GM23338 (cell line): ENCODE measurements at regions not wholly inside any gene's neighbourhood (a gene's known extent, or its start where the extent isn't known, plus 50 kb on each side); places are given as distances from the start of the nearest gene placed in this dataset.

Source experiments
- ATAC-seq: fragments of 200-7000 bp; cut with Tn5 transposase; 3 replicates; pipeline ENCODE4 v1.9.1; 2020
- DNase-seq: peaks from one replicate; pipeline ENCODE4 v3.0.0-alpha.2; 2015; ENCODE audit warnings: low spot score
- H2AFZ ChIP-seq: fragments of 200-600 bp; sonication (generic); 2 replicates; pipeline ENCODE4 v1.8.0; 2016; ENCODE audit warnings: antibody characterized with exemption, mild to moderate bottlenecking, moderate library complexity
- H3F3A ChIP-seq: fragments of 200-600 bp; sonication (generic); replicated peaks from 2 replicates; pipeline ENCODE4 v1.8.0; 2017; ENCODE audit warnings: antibody characterized with exemption, mixed run types, low read depth
- H3K27ac ChIP-seq: fragments of 200-600 bp; sonication (generic); 2 replicates; pipeline ENCODE4 v1.6.1; 2016; ENCODE audit warnings: low read depth
- H3K27me3 ChIP-seq: fragments of 200-600 bp; sonication (generic); 2 replicates; pipeline ENCODE4 v1.8.0; 2016; ENCODE audit warnings: mild to moderate bottlenecking, mixed run types, moderate library complexity; ENCODE audit not compliant: insufficient read depth
- H3K36me3 ChIP-seq: fragments of 200-600 bp; sonication (generic); 2 replicates; pipeline ENCODE4 v1.8.0; 2016; ENCODE audit warnings: mild to moderate bottlenecking; ENCODE audit not compliant: insufficient read depth
- H3K4me1 ChIP-seq: fragments of 200-600 bp; sonication (generic); 2 replicates; pipeline ENCODE4 v1.8.0; 2016; ENCODE audit warnings: mild to moderate bottlenecking, moderate library complexity; ENCODE audit not compliant: insufficient read depth
- H3K4me2 ChIP-seq: fragments of 200-600 bp; sonication (generic); 2 replicates; pipeline ENCODE4 v1.7.1; 2017; ENCODE audit warnings: mixed run types
- H3K4me3 ChIP-seq: fragments of 200-600 bp; sonication (generic); 2 replicates; pipeline ENCODE4 v1.6.1; 2016; ENCODE audit warnings: mixed run types
- H3K79me2 ChIP-seq: fragments of 200-600 bp; sonication (generic); replicated peaks from 2 replicates; pipeline ENCODE4 v1.8.0; 2017; ENCODE audit warnings: mild to moderate bottlenecking; ENCODE audit not compliant: insufficient read depth
- H3K9me2 ChIP-seq: fragments of 200-600 bp; sonication (generic); 2 replicates; pipeline ENCODE4 v1.8.0; 2017; ENCODE audit not compliant: insufficient read depth
- H4K20me1 ChIP-seq: fragments of 200-600 bp; sonication (generic); replicated peaks from 2 replicates; pipeline ENCODE4 v1.8.0; 2017; ENCODE audit warnings: mild to moderate bottlenecking; ENCODE audit not compliant: insufficient read depth
- H3K27ac Mint-ChIP-seq: 2 replicates; pipeline ENCODE4 v1.8.0; 2020; ENCODE audit warnings: inconsistent platforms, mild to moderate bottlenecking, moderate library complexity, mixed read lengths
- H3K27me3 Mint-ChIP-seq: 3 replicates; pipeline ENCODE4 v1.8.0; 2022; ENCODE audit warnings: low read depth, mild to moderate bottlenecking, moderate library complexity, mixed read lengths, inconsistent platforms; ENCODE audit not compliant: insufficient read depth, poor library complexity
- H3K36me3 Mint-ChIP-seq: 3 replicates; pipeline ENCODE4 v1.8.0; 2021; ENCODE audit warnings: low read depth, mild to moderate bottlenecking, inconsistent platforms, moderate library complexity, mixed read lengths
- H3K4me1 Mint-ChIP-seq: 3 replicates; pipeline ENCODE4 v1.8.0; 2020; ENCODE audit warnings: mild to moderate bottlenecking, inconsistent platforms, mixed read lengths
- H3K4me3 Mint-ChIP-seq: 3 replicates; pipeline ENCODE4 v1.8.0; 2021; ENCODE audit warnings: moderate library complexity, mild to moderate bottlenecking, inconsistent platforms, mixed read lengths
- H3K9me3 Mint-ChIP-seq: 3 replicates; pipeline ENCODE4 v1.8.0; 2020; ENCODE audit warnings: moderate library complexity, mild to moderate bottlenecking, inconsistent platforms, mixed read lengths
- EZH2phosphoT487 ChIP-seq: fragments of 200-600 bp; sonication (generic); IDR thresholded peaks from one replicate; pipeline ENCODE4 v1.8.1; 2018; ENCODE audit warnings: antibody characterized with exemption; ENCODE audit not compliant: unreplicated experiment
- JUNB ChIP-seq: IDR thresholded peaks from one replicate; pipeline ENCODE4 v1.6.1; 2016; ENCODE audit warnings: antibody characterized with exemption; ENCODE audit not compliant: unreplicated experiment
- NANOG ChIP-seq: IDR thresholded peaks from 2 replicates; pipeline ENCODE4 v1.6.1; 2016; ENCODE audit warnings: antibody characterized with exemption, borderline replicate concordance
- STAT1 ChIP-seq: IDR thresholded peaks from one replicate; pipeline ENCODE4 v1.6.1; 2016; ENCODE audit warnings: antibody characterized with exemption; ENCODE audit not compliant: unreplicated experiment
- ZNF331 ChIP-seq: fragments of 250-450 bp; sonication (Bioruptor Pico); IDR thresholded peaks from 2 replicates; pipeline ENCODE4 v1.5.0; 2020; ENCODE audit warnings: low read depth, mild to moderate bottlenecking, moderate library complexity
- TF ChIP-seq, protein P1 (sequence below), 2 experiments: fragments of 200-600 bp in 1 of 2; sonication (generic) in 1 of 2; conservative IDR thresholded peaks; 2 replicates each; pipeline versions ENCODE4 v1.5.1 to v1.6.1; 2016 to 2017; ENCODE audit warnings: antibody characterized with exemption in 2 of 2, low read depth in 2 of 2, mild to moderate bottlenecking in 2 of 2, moderate library complexity in 1 of 2
- TF ChIP-seq, protein P2 (sequence below): fragments of 250-450 bp; sonication (Bioruptor Pico); IDR thresholded peaks from 2 replicates; pipeline ENCODE4 v1.5.0; 2020; ENCODE audit warnings: mild to moderate bottlenecking, moderate library complexity
- TF ChIP-seq, protein P3 (sequence below): IDR thresholded peaks from one replicate; pipeline ENCODE4 v1.6.1; 2018; ENCODE audit warnings: antibody characterized with exemption; ENCODE audit not compliant: unreplicated experiment
- TF ChIP-seq, protein P4 (sequence below): IDR thresholded peaks from 2 replicates; pipeline ENCODE4 v1.6.1; 2016; ENCODE audit warnings: antibody characterized with exemption

DNA sequence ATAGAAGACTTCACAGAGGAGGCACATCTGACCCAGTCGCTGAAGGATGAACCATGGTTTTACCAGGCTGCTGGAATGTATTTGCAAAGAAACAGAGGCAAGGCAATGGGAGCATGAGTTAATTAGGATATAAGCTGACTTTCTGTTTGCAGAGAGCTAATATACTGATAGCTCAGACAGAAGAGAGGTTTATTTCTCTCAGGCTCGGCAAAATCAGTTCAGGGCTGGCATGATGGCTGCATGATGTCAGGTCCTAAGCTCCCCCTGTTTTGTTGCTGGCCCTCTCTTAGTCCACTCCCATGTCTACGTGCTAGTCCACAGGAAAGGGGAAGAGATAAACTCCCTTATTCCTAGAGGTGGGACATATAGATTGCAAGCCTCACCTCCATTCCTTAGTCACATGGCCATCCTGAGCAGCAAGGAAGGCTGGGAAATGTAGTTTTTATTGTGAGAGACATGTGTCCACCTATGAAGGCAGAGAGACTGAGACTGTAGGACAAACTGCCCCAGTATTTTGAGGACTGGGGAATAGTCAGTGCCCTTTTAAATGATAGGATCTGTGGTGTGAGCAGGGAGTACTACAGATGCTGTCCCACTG is 224.5 kb downstream of the VRK1 start:
- H3K36me3 ChIP-seq = no peaks in the 10 kb centered on the region

DNA sequence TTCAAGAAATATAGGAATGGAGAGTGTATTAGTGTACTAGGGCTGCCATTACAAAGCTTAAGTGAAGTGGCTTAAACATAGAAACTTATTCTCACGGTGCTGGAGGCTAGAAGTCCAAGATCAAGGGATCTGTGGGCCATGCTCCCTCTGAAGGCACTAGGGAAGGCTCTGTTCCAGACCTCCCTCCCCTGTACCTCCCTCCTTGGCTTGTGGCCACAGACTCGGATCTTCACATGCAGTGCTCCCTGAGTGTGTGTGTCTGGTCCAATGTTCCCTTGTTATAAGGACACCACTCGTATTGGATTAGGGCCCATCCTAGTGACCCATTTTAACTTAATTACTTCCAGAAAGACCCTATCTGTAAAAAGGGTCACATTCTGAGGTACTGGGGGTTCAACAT is 225.6 kb downstream of the VRK1 start:
- Histone ChIP-seq H3K27me3 (no peaks in the 10 kb centered on the region), H3K4me3 (no peak overlapping the region), H3K36me3 (no peaks in the 10 kb centered on the region), H2AFZ (peak overlapping the region; percentile 20; the same call in 1 of the 2 replicates), H3K4me2 (no peak overlapping the region), H4K20me1 (no peaks in the 10 kb centered on the region), H3F3A (no peaks in the 10 kb centered on the region), H3K4me1 (peaks cover 52% of the 10 kb centered on the region), H3K27ac (no peak overlapping the region), H3K79me2 (no peaks in the 10 kb centered on the region), H3K9me2 (no peaks in the 10 kb centered on the region)
- ATAC-seq = no peak
- Mint-ChIP-seq H3K4me1 (peaks cover 54% of the 10 kb centered on the region), H3K4me3 (no peak overlapping the region), H3K9me3 (no peaks in the 10 kb centered on the region), H3K36me3 (peaks cover 3% of the 10 kb centered on the region; the same call in 1 of the 3 replicates), H3K27ac (no peak overlapping the region), H3K27me3 (peaks cover 8% of the 10 kb centered on the region)
- no peak for DNase-seq
- TF ChIP-seq, protein P1, sequence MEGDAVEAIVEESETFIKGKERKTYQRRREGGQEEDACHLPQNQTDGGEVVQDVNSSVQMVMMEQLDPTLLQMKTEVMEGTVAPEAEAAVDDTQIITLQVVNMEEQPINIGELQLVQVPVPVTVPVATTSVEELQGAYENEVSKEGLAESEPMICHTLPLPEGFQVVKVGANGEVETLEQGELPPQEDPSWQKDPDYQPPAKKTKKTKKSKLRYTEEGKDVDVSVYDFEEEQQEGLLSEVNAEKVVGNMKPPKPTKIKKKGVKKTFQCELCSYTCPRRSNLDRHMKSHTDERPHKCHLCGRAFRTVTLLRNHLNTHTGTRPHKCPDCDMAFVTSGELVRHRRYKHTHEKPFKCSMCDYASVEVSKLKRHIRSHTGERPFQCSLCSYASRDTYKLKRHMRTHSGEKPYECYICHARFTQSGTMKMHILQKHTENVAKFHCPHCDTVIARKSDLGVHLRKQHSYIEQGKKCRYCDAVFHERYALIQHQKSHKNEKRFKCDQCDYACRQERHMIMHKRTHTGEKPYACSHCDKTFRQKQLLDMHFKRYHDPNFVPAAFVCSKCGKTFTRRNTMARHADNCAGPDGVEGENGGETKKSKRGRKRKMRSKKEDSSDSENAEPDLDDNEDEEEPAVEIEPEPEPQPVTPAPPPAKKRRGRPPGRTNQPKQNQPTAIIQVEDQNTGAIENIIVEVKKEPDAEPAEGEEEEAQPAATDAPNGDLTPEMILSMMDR (conservative IDR thresholded peaks at IDR 0.05; ENCODE audit: low read depth in 2 of 2) = no peak
- TF ChIP-seq JUNB = no peak
- TF ChIP-seq ZNF331 (CRISPR knock-in tag) = no peak
- TF ChIP-seq, protein P2, sequence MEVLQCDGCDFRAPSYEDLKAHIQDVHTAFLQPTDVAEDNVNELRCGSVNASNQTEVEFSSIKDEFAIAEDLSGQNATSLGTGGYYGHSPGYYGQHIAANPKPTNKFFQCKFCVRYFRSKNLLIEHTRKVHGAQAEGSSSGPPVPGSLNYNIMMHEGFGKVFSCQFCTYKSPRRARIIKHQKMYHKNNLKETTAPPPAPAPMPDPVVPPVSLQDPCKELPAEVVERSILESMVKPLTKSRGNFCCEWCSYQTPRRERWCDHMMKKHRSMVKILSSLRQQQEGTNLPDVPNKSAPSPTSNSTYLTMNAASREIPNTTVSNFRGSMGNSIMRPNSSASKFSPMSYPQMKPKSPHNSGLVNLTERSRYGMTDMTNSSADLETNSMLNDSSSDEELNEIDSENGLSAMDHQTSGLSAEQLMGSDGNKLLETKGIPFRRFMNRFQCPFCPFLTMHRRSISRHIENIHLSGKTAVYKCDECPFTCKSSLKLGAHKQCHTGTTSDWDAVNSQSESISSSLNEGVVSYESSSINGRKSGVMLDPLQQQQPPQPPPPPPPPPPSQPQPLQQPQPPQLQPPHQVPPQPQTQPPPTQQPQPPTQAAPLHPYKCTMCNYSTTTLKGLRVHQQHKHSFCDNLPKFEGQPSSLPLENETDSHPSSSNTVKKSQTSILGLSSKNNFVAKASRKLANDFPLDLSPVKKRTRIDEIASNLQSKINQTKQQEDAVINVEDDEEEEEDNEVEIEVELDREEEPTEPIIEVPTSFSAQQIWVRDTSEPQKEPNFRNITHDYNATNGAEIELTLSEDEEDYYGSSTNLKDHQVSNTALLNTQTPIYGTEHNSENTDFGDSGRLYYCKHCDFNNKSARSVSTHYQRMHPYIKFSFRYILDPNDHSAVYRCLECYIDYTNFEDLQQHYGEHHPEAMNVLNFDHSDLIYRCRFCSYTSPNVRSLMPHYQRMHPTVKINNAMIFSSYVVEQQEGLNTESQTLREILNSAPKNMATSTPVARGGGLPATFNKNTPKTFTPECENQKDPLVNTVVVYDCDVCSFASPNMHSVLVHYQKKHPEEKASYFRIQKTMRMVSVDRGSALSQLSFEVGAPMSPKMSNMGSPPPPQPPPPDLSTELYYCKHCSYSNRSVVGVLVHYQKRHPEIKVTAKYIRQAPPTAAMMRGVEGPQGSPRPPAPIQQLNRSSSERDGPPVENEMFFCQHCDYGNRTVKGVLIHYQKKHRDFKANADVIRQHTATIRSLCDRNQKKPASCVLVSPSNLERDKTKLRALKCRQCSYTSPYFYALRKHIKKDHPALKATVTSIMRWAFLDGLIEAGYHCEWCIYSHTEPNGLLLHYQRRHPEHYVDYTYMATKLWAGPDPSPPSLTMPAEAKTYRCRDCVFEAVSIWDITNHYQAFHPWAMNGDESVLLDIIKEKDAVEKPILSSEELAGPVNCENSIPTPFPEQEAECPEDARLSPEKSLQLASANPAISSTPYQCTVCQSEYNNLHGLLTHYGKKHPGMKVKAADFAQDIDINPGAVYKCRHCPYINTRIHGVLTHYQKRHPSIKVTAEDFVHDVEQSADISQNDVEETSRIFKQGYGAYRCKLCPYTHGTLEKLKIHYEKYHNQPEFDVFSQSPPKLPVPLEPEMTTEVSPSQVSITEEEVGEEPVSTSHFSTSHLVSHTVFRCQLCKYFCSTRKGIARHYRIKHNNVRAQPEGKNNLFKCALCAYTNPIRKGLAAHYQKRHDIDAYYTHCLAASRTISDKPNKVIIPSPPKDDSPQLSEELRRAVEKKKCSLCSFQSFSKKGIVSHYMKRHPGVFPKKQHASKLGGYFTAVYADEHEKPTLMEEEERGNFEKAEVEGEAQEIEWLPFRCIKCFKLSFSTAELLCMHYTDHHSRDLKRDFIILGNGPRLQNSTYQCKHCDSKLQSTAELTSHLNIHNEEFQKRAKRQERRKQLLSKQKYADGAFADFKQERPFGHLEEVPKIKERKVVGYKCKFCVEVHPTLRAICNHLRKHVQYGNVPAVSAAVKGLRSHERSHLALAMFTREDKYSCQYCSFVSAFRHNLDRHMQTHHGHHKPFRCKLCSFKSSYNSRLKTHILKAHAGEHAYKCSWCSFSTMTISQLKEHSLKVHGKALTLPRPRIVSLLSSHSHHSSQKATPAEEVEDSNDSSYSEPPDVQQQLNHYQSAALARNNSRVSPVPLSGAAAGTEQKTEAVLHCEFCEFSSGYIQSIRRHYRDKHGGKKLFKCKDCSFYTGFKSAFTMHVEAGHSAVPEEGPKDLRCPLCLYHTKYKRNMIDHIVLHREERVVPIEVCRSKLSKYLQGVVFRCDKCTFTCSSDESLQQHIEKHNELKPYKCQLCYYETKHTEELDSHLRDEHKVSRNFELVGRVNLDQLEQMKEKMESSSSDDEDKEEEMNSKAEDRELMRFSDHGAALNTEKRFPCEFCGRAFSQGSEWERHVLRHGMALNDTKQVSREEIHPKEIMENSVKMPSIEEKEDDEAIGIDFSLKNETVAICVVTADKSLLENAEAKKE = no peak
- TF ChIP-seq NANOG = no peak
- TF ChIP-seq, protein P3, sequence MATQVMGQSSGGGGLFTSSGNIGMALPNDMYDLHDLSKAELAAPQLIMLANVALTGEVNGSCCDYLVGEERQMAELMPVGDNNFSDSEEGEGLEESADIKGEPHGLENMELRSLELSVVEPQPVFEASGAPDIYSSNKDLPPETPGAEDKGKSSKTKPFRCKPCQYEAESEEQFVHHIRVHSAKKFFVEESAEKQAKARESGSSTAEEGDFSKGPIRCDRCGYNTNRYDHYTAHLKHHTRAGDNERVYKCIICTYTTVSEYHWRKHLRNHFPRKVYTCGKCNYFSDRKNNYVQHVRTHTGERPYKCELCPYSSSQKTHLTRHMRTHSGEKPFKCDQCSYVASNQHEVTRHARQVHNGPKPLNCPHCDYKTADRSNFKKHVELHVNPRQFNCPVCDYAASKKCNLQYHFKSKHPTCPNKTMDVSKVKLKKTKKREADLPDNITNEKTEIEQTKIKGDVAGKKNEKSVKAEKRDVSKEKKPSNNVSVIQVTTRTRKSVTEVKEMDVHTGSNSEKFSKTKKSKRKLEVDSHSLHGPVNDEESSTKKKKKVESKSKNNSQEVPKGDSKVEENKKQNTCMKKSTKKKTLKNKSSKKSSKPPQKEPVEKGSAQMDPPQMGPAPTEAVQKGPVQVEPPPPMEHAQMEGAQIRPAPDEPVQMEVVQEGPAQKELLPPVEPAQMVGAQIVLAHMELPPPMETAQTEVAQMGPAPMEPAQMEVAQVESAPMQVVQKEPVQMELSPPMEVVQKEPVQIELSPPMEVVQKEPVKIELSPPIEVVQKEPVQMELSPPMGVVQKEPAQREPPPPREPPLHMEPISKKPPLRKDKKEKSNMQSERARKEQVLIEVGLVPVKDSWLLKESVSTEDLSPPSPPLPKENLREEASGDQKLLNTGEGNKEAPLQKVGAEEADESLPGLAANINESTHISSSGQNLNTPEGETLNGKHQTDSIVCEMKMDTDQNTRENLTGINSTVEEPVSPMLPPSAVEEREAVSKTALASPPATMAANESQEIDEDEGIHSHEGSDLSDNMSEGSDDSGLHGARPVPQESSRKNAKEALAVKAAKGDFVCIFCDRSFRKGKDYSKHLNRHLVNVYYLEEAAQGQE = no peak

More for the DNA sequence above, 224.5 kb downstream of the VRK1 start:
- H3K4me1 ChIP-seq = peaks cover 42% of the 10 kb centered on the region
- Mint-ChIP-seq H3K27me3 (peaks cover 8% of the 10 kb centered on the region), H3K9me3 (no peaks in the 10 kb centered on the region), H3K36me3 (peaks cover 3% of the 10 kb centered on the region; the same call in 1 of the 3 replicates), H3K27ac (no peak overlapping the region), H3K4me3 (no peak overlapping the region), H3K4me1 (peaks cover 44% of the 10 kb centered on the region)
- H4K20me1 ChIP-seq = no peaks in the 10 kb centered on the region
- no peaks in the 10 kb centered on the region for H3F3A ChIP-seq
- H3K27ac ChIP-seq = no peak overlapping the region
- peak overlapping the region; percentile 49 for H2AFZ ChIP-seq
- no peaks in the 10 kb centered on the region for H3K79me2 ChIP-seq
- no peaks in the 10 kb centered on the region for H3K27me3 ChIP-seq
- DNase-seq (peak; percentile 68), ATAC-seq (peak; percentile 67)
- no peak overlapping the region for H3K4me3 ChIP-seq
- no peaks in the 10 kb centered on the region for H3K9me2 ChIP-seq
- no peak for TF ChIP-seq STAT1
- TF ChIP-seq EZH2phosphoT487 = no peak
- TF ChIP-seq ZNF331 (CRISPR knock-in tag) = no peak
- TF ChIP-seq, protein P4, sequence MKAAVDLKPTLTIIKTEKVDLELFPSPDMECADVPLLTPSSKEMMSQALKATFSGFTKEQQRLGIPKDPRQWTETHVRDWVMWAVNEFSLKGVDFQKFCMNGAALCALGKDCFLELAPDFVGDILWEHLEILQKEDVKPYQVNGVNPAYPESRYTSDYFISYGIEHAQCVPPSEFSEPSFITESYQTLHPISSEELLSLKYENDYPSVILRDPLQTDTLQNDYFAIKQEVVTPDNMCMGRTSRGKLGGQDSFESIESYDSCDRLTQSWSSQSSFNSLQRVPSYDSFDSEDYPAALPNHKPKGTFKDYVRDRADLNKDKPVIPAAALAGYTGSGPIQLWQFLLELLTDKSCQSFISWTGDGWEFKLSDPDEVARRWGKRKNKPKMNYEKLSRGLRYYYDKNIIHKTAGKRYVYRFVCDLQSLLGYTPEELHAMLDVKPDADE = peak; percentile 59; the same call in 1 of the 2 replicates
- no peak for TF ChIP-seq NANOG
- H3K4me2 ChIP-seq = no peak overlapping the region
